HG02981 (cell line): ENCODE measurements at regions not wholly inside any gene's neighbourhood (a gene's known extent, or its start where the extent isn't known, plus 50 kb on each side); places are given as distances from the start of the nearest gene placed in this dataset.

Source experiments
- ATAC-seq: cut with Tn5 transposase; IDR thresholded peaks from one replicate; pipeline ENCODE4 v1.9.1; 2021; ENCODE audit warnings: mild to moderate bottlenecking, moderate library complexity; ENCODE audit not compliant: unreplicated experiment

DNA sequence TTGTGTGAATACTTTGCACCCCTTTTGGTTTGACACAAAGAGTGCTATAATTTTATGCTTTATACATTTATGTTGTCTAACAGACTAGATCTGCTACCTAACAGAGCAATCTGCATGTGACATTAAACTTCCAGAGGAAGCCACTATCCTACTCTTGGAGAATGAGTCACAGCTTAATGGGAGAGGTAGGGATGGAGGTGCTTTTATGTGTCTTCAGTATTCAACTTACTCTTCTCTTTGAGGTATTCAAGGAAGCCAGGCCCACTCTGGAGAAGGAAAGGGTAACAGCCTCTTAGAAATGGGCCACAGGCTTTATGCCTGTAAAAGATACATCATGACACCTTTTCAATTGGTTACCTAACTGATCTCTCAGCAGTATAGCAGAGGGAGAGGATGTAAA, 85.8 kb upstream of the NEUROD1 start:
- ATAC-seq = no peak

DNA sequence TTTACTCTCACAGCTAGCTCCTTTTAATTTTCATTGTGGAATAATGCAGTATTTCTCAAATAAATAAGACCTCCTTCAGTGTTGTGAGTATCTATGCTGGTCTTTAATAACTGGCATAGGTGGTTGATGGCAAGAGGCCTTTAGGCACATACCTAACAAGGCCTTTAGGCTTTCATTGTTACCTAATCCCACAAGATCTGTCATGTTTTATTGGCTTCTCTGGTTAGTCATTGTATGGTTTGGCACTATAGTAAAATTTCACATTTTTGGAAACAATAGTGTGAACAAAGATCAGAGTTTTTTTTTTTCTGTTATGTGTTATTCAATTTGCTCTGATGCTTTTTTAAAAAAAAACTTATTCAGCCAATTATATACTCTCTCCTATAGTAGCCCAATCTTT, 89.8 kb upstream of the NEUROD1 start:
- no peak for ATAC-seq

DNA sequence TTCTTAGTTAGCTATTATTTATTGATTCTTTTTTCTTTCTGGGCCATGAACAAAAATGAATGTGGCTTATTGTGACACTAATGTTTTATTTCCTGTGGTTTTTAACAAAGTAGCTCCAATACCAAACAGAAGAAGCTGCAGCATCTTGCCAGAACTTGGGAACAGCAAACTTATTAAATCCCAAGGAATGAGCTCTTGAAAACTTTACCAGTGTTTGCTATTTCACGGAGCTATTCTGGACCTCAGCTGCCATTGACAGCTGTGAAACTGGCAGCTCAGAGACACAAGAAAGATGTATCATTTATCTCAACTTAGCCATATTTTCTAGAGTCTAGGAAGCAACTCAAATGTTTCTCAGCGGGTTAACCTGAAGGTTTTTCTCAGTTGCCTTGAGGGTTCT, 91.0 kb upstream of the NEUROD1 start:
- ATAC-seq = no peak

DNA sequence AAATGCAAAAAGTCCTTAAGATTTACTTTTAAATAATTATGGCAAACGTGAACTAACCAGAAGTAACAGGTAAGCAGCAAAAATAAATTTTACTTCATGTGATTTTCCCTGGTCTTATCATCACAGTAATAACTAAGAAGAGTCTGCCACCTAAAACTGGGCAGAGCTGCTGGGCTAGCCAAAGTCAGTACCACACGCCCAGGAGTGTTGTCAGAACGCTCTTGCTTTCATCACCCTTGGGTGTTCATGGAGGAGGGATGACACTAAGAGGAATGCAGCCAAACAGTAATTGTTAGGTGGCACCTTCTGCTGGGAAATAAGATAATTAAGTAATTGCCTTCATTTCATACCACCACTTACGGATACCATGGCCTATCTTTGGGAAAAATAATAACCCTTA, 92.0 kb upstream of the NEUROD1 start:
- no peak for ATAC-seq

DNA sequence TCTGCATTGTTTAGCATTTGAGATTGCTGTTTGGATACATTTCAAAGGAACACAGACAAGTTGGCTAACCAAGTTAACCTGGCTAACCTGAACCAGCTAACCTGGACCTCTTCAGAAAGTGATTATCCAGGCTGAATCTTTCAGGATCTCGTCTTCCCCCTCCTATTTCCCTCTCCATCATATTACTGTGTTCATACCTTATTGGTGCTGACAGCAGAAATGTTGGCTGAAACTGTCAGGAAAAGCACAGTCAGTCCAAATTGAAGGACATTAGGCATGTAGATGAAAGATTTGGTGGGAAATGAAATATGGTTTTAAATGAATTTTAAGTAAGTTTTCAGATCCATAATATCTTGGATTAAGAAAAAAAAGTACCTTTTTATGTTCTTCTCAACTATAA, 92.5 kb upstream of the NEUROD1 start:
- ATAC-seq = no peak

DNA sequence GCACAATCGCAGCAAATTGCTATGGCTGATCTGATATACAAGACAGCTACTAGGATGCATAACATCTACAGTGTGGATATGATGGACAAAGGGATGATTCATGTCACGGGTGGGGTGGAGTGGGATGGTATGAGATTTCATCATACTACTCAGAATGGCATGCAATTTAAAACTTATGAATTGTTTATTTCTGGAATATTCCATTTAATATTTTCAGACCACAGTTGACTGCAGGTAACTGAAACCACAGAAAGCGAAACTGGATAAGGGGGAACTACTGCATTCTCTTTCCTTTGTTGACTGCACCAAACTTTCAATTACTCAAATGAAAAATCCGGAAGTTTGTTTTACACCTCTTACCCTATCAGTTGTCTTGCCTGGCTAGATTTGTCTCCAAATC, 94.4 kb upstream of the NEUROD1 start:
- ATAC-seq = no peak

DNA sequence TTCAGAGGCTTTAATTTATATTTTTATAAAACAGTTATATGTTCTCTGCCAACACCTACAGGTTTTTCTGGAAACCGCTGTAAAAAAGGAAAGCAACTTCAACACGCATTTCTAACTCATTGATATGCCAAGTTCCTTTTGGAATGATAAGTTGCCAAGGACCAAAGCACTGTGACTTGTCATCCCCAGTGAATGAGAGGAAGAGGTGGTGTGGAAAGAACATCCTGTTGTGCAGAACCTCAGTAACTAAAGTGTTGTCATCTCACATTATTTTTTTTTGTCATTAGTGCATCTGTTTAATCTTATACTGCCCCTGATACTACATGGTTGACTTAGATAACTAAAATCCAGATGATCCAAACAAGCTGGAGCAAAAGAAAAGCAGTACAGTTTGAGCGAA, 96.0 kb upstream of the NEUROD1 start:
- no peak for ATAC-seq

DNA sequence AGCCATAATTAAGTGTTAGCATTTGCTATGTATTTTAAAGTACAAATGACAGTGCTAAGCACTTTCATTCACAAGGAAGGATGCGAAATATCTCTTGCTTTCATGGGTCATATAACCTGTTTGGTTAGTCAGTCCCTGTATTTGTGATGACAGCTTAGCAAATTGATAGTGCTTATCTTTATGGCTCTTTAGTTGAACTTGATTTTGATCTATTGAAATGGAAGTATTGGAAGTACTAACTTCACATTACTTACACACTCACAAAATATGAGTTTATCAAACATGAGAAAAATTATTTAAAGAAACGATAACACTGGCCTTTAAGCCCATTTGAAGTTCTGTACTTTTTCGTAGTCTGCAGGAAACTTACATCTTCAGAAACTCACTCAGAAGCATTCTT, 97.4 kb upstream of the NEUROD1 start:
- ATAC-seq = no peak

DNA sequence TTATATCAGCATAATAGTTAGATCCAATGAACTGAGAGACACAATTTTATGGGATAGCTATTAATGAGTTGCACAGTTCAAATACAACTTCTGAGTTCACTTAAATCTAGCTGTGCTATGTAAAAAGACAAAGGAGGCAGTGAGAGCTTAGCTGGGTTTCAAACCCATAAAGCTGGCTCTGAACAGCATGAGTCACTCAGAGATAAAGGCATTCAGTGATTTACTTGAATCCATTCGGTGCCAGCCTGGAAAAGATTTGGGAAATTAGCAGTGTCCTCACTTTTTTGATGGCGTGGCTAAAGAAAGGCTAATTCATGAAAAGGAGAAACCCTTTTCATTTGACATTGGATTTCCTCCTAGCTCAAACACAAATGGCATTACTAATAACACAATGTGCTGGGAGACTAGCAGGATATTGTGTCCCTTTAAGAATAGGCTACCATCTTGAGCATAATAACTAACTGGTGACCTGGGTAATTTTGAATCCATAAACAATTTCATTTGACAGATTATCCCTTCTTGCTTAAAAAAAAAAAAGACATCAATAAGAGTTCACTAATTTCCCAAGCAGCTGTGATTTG, 98.4 kb upstream of the NEUROD1 start:
- no peak for ATAC-seq

DNA sequence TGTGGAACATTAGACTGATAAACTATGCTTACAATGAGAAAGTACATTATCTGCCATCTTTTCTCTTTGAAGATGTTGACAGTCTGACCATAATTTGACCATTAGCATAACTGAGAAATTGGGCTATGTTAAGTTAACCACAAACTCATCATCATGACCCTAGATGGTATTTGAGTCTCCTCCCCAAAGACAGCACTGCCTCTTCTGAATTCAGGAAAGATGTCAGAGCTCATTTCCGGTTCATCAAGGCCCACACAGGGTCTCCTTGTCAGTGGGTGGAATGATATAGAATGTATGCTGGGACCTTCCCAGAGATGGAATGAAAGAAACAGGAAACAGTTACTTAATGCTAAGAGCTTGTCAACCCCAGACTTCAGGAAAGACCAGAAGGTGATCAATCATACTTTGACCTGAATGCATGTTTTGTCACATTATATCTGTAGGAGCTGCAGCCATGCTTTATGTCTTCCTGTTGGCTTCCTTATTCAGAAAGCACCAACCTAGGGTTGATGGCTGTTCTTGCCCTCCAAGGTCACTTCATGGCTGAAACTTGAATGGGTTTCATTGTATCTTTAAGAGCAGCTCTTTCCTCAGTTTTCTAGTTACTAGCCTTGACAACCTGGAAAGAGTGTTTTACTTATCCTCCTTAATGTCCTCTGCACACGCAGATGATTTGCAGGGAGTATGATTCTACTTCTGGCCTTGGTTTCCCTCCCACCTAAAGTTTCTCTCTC, 99.1 kb upstream of the NEUROD1 start:
- peak; percentile 32 for ATAC-seq

DNA sequence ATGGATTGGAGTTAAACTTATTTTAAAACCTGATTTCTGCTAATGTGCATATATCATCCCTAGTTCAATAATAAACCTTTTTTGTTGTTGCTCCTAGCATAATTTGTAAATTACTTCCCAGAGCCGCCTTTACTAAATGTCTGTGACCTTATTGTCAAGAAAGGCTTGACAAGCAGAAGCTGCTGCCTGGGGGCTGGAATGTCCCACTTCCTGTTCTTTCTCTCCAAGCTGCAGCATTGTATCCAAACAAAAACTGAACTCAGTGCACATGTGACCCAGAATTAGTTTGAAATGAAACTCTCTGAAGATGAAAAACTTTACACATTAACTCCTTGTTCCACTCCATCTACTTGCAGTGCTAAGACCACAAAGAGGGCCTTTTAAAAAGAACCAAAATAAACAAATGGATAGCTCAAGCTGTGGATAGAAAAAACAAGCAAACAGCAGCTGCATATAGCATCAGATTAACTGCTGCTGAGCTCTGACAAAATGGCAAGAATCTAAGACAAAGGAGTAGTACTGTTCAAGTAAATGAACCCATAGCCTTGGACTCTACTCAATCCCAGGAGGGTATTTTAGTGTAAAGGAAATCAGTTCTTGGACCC, 99.8 kb upstream of the NEUROD1 start:
- ATAC-seq = peak; percentile 72

DNA sequence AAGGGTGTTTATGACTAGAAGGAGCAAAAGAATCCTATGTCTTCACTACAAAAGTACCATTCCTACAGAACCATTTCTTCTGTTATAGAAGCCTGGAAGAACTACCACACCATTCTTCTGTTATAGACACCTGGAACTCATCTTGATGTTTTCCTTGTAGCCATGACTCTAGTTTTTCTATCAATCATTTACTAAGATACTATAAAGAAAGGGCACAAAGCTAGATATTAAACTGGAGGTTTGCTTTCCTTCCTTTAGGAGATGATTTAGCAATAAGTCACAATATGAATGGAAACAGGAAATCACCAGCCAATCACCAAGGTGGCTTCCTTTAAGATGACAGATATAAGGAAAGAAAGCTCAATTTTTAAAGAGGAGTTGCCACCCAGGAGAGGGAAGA, 100.3 kb upstream of the NEUROD1 start:
- peak; percentile 39 for ATAC-seq

DNA sequence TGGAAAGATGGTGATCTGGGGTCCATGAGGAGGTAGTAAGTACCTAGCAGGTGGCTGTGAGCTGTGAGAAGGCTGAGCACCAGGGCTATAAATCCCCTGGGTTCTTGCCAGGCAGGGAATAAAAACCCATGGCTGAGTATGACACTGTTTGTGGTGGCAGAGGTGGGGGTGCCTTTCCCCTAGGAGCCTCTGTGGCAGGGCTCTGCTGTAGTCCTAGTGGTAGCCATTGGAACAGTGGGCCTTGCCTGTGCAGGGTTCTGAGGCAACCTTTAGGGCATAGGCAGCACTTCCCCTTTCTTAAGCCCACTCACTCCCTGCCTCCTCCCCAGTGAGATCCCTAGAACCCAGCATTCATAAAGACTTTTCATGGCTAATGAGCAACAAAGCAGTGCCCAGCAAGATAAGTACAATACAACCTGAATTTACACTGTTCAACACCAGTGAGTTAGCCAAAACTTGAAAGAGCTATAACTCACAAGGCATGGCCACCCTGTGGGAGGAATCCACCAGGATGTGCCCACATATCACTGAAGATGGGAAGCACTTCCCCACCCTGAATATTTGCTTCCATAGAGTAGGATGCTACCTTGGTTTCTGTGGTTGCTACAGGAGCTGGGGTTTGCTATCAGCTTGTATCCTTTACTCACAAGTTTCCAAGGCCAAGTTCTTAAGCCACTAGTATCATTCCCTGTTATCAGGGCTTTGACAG, 100.9 kb upstream of the NEUROD1 start:
- peak; percentile 56 for ATAC-seq

DNA sequence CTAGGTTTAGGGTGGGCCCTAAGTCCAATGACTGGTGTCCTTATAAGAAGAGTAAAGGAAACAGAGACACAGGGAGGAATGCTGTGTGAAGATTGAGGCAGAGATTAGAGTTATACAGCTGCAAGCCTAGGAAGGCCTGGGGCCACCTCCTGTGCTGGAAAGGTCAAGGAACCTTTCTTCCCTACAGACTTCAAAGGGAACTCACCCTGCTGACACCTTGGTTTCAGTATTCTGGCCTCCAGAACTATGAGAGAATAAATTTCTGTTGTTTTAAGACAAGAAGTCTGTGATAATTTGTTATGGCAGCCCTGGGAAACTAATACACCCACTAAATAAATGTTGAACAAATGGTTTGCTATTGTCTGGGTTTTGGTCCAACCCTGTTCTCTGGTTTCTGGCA, 102.3 kb upstream of the NEUROD1 start:
- no peak for ATAC-seq

DNA sequence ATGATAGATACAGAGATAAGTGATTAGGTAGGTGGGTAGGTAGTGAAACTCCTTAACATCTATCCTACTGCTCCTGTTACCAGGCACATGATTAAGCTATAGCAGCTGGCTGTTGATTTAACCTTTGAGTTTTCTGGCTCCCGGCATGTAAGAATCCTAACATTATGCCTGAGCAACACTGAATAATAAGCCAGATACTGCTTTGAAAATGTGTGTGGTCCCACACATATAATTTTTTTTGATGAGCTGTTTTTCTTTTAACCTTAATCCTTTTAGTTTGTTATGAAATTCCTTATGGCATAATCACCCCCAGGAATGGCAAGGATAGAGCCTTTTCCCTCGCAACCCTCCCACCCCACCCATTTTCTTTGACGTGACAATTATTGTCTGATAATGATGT, 104.2 kb upstream of the NEUROD1 start:
- ATAC-seq = no peak

DNA sequence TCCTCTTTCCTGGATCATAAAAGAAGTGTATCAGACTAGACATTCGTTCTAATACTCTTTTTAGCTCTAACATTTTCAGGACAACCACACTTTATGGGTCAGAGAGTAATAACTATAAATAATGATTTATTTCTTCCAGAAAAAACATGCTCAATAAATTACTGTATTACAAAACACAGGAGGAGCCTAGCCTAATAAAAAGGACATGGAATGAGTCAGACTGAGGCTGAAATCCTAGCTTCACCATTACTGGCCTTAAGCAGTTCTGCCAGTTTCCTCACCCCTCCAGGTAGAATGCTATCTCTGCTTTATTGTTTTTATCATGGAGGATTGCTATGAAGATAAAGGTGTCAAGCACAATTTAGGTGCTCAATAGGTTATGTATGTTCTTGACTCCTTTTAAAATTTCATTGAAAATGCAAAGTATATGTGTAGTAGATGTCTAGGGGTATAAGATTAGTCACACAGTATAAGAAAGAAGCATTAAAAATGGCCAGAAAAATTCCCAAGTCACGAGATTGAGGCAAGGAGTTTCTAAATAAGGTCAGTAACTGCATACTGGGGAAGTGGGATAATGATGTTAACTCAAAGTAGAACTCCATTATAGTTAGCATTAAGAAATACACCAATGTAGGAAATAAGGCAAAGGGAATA, 105.5 kb upstream of the NEUROD1 start:
- no peak for ATAC-seq

DNA sequence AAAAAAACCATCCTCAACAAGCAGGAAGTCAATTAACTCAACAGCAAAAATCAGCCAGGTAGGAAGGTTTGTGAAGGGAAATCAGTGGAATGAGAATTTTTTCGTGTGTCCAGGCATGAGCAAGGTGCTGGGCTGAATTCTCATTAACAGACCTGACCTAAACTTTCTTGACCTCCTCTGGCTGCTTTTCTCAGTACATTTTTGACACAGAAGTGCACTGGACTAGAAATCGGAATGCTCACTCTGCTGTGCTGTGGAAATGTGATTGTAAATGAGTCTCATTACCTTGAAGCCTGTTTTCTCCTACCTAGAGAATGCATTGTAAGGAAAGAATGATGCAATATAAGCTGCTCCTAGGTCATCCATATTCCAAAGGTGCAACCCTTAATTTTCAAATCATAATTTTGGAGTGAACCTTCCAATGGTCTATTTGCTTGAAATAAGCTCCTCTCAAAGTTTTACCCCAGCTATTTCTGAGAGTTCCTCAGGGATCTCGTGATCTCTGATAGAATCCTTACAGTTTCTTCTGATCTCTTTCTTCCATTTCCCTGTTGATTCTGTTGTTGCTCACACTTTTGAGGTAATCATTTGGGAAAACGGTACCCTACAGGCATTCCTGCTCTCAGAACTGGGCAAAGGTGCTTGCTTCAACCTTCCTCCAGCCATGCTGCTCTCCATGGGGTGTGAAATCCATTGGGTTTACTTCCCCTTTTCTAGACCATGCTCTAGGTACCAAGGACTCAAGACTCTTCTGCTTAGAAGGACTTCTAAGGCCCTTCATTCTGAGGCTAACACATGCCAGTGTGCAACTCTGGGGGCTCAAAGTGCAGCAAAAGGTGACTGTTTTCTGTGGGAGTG, 104.9 kb upstream of the ITPRID2 start:
- ATAC-seq = no peak

DNA sequence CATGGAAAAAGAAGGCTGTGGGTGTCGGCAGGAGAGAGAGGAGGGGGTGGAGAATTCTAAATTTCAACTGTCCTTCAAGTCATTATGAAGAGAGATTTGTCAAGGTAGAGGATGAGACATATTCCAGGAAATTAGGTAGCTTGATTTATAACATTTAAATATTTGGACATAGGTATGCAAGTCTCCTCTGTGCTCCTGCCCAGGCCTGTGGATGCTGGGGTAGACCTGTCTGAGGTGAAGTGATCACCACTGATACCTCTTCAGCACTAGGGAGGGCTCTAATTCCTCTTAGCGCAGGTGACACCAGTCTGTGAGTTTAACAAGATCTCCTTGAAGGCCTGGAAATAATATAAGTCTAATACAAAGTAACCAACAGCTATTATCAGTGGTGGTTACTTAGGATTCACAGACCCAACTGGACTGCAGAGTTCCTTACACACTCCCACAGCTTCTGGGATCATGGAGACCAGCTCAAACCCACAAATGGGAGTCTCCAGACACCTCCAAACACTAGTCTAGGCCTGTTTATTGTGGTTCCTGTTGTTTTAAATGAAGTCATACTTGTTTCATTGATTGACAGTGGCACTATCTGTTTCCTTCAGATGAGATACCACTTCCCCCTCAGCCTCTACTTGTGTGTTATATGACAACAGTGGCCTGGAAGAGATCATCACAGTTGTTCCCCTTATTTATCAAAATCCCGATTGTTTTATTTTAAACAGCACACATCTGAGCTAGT, 104.1 kb upstream of the ITPRID2 start:
- ATAC-seq = no peak

DNA sequence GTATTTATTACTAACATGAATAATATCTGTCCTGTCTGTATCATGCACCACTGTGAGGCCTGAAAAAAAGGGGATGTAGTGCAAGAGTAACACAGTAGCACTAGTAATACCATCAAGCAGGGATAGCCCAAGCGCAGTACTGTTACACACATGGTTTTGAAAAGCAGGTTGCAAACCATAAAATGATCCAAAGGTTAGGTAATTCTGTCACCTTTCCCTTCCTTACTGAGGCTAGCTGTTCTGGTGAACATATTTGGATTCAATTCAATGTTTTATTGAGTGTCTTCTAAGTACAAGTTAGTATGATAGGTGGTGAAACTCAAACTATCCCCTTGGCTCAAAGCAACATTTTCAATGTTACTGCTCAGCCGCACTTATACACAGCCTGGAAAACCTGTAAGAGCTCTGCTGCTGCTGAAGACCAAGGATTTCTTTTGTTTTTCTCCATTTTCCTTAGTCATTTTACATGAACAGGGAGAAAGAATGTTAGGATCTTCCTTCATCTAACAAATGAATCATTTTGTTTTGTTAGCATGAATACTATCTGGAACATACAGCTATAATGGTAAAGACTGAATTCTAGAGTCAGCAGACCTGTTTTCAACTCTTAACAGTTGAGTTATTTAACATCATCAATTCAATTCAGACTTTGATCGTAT, 102.5 kb upstream of the ITPRID2 start:
- ATAC-seq = no peak
